Stimulated activated naive B cell treated with anti-CD40 and anti-IgM and Interleukin-4, amounts not matched to agents 10 μg/mL and 1 μg/mL and 100 μg/mL, for 72 hours (primary cell): ENCODE measurements at regions not wholly inside any gene's neighbourhood (a gene's known extent, or its start where the extent isn't known, plus 50 kb on each side); places are given as distances from the start of the nearest gene placed in this dataset.
"Not testable (repeated sequence)": the region's sequence is repeated elsewhere in the genome, so short reads cannot be mapped to it uniquely, and the experiment has no call there.

Experiments
- ATAC-seq, 2 donors: fragments of 150-1000 bp; cut with Tn5 transposase; replicated peaks; 2 replicates each; pipeline ENCODE4 v1.10.0; 2021; ENCODE audit warnings: moderate library complexity in 1 of 2
- DNase-seq: peaks from one replicate; pipeline ENCODE4 v3.0.0; 2021
- H3K27ac Mint-ChIP-seq: one replicate; pipeline ENCODE4 v1.8.0; 2022; ENCODE audit warnings: mild to moderate bottlenecking, mixed read lengths
- H3K27me3 Mint-ChIP-seq, 2 donors: one replicate each; pipeline ENCODE4 v1.8.0; 2022; ENCODE audit warnings: mixed read lengths in 2 of 2
- H3K36me3 Mint-ChIP-seq, 2 donors: one replicate each; pipeline ENCODE4 v1.8.0; 2022; ENCODE audit warnings: mixed read lengths in 2 of 2, mild to moderate bottlenecking in 1 of 2
- H3K4me1 Mint-ChIP-seq, 2 donors: one replicate each; pipeline ENCODE4 v1.8.0; 2022; ENCODE audit warnings: mixed read lengths in 2 of 2, mild to moderate bottlenecking in 1 of 2
- H3K4me3 Mint-ChIP-seq, 2 donors: one replicate each; pipeline ENCODE4 v1.8.0; 2022; ENCODE audit warnings: mild to moderate bottlenecking in 2 of 2, mixed read lengths in 2 of 2, moderate library complexity in 1 of 2
- H3K9me3 Mint-ChIP-seq, 2 donors: one replicate each; pipeline ENCODE4 v1.8.0; 2022; ENCODE audit warnings: mixed read lengths in 2 of 2, mild to moderate bottlenecking in 1 of 2

DNA sequence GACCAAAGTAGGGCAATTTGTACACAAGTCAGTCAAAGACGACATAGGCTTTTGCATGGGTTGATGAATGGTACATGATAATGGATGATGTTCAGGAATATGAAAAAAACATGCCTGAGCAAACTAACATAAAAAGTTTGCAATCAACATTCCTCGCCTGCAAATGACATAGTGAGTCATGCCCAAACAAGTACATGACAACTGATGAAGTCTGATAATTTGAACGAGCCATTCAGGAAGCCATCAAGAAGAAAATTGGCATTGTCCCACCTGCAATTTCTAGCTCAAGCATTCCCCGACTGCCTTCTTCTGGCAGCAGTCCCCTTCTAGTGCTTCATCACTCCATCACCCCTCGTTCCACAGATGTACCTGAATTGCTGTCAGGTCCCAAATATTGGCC is 118.4 kb upstream of the NR5A2 start:
- Mint-ChIP-seq H3K27ac (no peak overlapping the region), H3K4me3 (no peak overlapping the region)
- ATAC-seq = no peak

DNA sequence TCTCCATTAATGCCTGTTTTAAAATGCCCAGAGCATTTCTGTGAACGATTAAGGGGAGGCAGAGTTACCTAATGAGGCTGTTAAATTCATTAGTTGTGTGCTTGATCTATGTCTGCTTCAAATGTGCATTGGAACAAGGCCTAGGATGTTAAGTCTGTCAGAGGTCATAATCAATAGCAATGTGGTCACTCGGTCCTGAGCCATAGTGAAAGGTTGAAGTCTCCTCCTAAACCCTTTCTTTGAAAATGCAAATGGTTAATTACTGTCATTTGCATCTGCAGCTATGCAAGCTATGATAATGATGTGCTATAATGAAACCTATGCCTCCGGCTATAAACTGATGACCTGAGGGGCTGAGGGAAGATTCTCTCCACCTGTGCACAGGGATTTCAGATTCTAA is 114.2 kb upstream of the NR5A2 start:
- H3K36me3 Mint-ChIP-seq = no peaks in the 10 kb centered on the region
- H3K9me3 Mint-ChIP-seq = no peaks in the 10 kb centered on the region
- no peak for ATAC-seq
- no peak overlapping the region for H3K27ac Mint-ChIP-seq
- no peak for DNase-seq
- no peaks in the 10 kb centered on the region for H3K4me1 Mint-ChIP-seq
- no peak overlapping the region for H3K4me3 Mint-ChIP-seq
- H3K27me3 Mint-ChIP-seq = peaks cover 9 to 13% of the 10 kb centered on the region in 2 donors

More for the DNA sequence above, 118.4 kb upstream of the NR5A2 start:
- H3K9me3 Mint-ChIP-seq = peaks cover 0 to 2% of the 10 kb centered on the region in 2 donors
- no peaks in the 10 kb centered on the region for H3K36me3 Mint-ChIP-seq
- no peaks in the 10 kb centered on the region for H3K4me1 Mint-ChIP-seq
- peaks cover 6 to 11% of the 10 kb centered on the region in 2 donors for H3K27me3 Mint-ChIP-seq
- DNase-seq = no peak

DNA sequence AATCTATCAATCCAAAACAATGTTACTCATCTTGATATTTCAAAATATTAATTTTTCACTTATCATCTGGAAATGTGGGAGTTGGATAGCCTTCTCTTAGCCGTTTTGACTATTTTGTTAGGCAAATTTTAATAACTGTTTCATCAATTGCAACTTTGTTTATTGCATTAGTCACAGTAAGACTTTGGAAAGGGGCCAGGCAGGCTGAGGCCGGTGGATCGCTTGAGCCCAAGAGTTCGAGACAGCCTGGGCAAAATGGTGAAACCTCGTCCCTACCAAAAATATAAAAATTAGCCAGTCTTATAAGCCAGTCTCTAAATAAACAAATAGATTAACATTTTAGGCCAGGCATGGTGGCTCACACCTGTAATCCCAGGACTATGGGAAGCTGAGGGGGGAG is 113.0 kb upstream of the NR5A2 start:
- H3K9me3 Mint-ChIP-seq = no peaks in the 10 kb centered on the region
- no peak overlapping the region for H3K4me3 Mint-ChIP-seq
- no peak for DNase-seq
- H3K36me3 Mint-ChIP-seq = no peaks in the 10 kb centered on the region
- no peak for ATAC-seq
- H3K27ac Mint-ChIP-seq = no peak overlapping the region
- no peaks in the 10 kb centered on the region for H3K4me1 Mint-ChIP-seq
- H3K27me3 Mint-ChIP-seq = peaks cover 6 to 13% of the 10 kb centered on the region in 2 donors

DNA sequence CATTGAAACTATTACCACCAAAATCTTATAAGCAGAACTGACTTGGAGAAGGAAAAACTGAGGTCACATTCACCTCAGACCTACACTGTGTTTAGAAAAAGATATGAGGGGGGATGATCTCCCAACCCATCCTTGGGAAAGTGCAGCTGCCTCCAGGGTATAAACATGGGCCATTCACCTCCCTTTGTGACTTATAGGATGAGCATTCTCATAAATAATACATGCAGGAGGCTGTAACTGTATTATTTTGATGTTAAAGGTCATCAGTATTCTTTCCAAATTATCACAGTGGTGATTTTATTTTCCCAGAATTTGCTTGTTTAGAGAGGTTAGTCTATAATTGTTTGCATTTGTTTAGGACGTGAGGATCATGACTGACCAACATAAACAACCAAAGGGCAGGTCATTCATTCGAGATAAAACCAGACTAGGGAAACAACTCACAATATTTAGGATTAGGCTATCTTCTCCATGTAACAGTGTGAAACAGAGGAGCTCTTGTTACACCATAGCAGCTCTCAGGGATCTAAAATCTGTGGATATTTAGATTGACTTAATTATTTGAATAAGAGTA is 109.2 kb upstream of the NR5A2 start:
- H3K9me3 Mint-ChIP-seq = peaks cover 0 to 5% of the 10 kb centered on the region in 2 donors

DNA sequence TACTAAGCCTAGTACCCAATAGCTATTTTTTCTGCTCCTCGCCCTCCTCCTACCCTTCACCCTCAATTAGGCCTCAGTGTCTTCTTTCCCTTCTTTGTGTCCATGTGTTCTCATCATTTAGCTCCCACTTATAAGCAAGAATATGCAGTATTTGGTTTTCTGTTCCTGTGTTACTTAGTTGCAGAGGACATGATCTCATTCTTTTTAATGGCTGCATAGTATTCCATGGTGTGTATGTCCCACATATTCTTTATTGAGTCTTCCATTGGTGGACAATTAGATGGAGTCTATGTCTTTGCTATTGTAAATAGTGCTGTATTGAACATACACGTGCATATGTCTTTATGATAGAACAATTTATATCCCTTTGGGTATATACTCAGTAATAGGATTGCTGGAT is 106.9 kb upstream of the NR5A2 start:
- Mint-ChIP-seq H3K4me3 (no peak overlapping the region), H3K4me1 (no peaks in the 10 kb centered on the region), H3K36me3 (peaks cover 0 to 2% of the 10 kb centered on the region in 2 donors), H3K27ac (no peak overlapping the region), H3K9me3 (peaks cover 0 to 5% of the 10 kb centered on the region in 2 donors), H3K27me3 (peaks cover 23 to 40% of the 10 kb centered on the region in 2 donors)
- DNase-seq = no peak
- ATAC-seq = no peak

More for the DNA sequence above, 109.2 kb upstream of the NR5A2 start:
- peaks cover 0 to 2% of the 10 kb centered on the region in 2 donors for H3K36me3 Mint-ChIP-seq
- ATAC-seq (no peak), DNase-seq (no peak)
- H3K4me1 Mint-ChIP-seq = no peaks in the 10 kb centered on the region
- no peak overlapping the region for H3K27ac Mint-ChIP-seq
- peaks cover 23 to 45% of the 10 kb centered on the region in 2 donors for H3K27me3 Mint-ChIP-seq
- H3K4me3 Mint-ChIP-seq = no peak overlapping the region

DNA sequence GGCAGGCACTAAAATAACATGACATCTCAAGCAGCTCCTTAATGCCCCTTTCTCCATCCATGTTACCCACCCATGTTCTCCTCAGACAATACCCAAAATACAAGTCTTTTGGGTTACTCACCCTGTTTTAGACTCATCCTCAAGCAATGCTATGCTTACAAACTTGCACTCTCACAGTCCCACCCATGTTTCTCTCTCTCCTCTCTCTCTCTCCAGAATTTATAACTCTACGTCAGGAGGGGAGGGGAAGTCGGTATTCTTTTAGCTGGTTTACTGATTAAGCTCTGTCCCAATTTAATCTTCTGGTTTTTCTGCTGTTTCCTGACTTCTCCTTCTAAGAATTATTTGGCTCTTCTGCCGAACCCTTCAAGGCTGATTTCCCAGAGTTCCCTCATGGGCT is 98.0 kb upstream of the NR5A2 start:
- no peak for ATAC-seq
- no peaks in the 10 kb centered on the region for H3K9me3 Mint-ChIP-seq
- no peaks in the 10 kb centered on the region for H3K36me3 Mint-ChIP-seq
- H3K27me3 Mint-ChIP-seq = no peaks in the 10 kb centered on the region
- no peak overlapping the region for H3K4me3 Mint-ChIP-seq
- no peak for DNase-seq
- peaks cover 7 to 8% of the 10 kb centered on the region in 2 donors for H3K4me1 Mint-ChIP-seq
- H3K27ac Mint-ChIP-seq = no peak overlapping the region

DNA sequence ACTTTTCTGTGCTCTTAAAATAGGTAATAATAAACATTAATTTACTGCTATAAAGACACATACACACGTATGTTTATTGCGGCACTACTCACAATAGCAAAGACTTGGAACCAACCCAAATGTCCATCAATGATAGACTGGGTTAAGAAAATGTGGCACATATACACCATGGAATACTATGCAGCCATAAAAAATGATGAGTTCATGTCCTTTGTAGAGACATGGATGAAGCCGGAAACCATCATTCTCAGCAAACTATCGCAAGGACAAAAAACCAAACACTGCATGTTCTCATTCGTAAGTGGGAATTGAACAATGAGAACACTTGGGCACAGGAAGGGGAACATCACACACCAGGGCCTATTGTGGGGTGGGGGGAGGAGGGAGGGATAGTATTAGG is 97.4 kb upstream of the NR5A2 start:
- not testable (repeated sequence) for H3K9me3 Mint-ChIP-seq, H3K4me1 Mint-ChIP-seq, H3K36me3 Mint-ChIP-seq, H3K4me3 Mint-ChIP-seq, H3K27ac Mint-ChIP-seq, H3K27me3 Mint-ChIP-seq, DNase-seq, ATAC-seq

DNA sequence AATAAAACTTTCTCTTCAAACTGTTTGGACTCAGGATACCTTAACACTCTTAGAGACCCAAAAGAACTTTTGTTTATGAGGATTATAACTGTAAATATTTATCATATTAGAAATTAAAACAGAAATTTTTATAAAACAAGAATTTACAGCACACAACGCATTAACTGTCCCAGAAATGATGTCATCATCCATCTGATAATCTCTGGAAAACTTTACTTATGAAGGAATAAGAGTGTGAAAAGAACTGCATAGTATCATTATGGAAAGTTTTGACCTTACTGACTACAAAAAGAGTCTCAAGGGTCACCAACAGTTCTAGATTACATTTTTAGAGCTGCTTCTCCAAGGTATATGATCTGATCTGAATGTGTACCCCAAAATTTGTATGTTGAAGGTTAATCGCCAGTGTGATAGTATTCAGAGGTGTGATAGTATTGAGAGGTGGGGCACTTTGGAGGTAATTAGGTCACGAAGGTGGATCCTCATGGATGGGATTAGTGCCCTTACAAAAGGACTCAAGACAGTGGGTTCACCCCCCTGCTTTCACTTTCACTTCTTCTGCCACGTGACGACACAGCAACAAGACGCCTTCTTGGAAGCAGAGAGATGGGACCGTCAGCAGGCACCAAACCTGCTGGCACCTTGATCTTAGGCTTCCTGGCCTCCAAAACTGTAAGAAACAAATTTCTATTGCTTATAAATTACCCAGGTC is 95.7 kb upstream of the NR5A2 start:
- peaks cover 17 to 21% of the 10 kb centered on the region in 2 donors for H3K27me3 Mint-ChIP-seq
- H3K36me3 Mint-ChIP-seq = no peaks in the 10 kb centered on the region
- H3K9me3 Mint-ChIP-seq = no peaks in the 10 kb centered on the region
- DNase-seq (no peak), ATAC-seq (peak; percentile 49 to 59)
- peaks cover 7 to 8% of the 10 kb centered on the region in 2 donors for H3K4me1 Mint-ChIP-seq
- H3K27ac Mint-ChIP-seq = peak overlapping the region; percentile 33
- H3K4me3 Mint-ChIP-seq = peak overlapping the region; percentile 74 to 76

DNA sequence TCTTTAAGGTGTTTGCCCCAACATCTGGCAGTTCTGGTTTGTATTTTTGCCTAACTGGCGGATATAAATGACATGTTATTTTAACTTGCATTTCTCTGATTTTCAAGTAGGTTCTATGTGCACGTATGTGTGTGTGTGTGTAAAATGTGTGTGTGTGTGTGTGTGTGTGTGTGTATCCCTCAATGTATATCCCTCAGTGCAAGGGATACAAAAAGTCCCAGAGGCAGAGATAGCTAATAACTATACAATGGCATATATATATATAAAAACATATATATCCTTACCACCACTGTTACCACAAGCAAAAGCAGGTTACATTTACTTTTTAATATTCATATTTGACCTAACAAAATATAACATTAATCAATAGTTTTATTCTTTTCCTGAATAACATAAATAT is 95.0 kb upstream of the NR5A2 start:
- H3K36me3 Mint-ChIP-seq = no peaks in the 10 kb centered on the region
- H3K4me3 Mint-ChIP-seq = peak overlapping the region; percentile 74 to 76
- no peaks in the 10 kb centered on the region for H3K9me3 Mint-ChIP-seq
- H3K27me3 Mint-ChIP-seq = peaks cover 17 to 24% of the 10 kb centered on the region in 2 donors
- no peak for DNase-seq
- peaks cover 7 to 8% of the 10 kb centered on the region in 2 donors for H3K4me1 Mint-ChIP-seq
- H3K27ac Mint-ChIP-seq = no peak overlapping the region
- ATAC-seq = no peak

DNA sequence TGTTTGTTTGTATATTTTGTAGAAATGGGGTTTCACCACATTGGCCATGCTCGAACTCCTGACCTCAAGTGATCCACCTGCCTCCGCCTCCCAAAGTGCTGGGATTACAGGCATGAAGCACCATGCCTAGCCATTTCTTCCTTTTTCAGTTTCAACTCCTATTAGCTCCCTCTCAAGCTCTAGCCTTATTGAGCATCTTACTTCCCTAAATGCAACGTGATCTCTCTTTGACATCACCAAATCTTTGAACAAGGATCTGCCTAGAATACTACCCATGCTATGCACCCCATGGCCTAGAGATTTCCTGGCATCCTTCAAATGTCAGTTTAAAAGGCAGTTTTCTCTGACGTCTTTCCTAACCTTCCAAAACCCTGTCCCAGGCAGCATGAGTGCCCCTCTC is 91.1 kb upstream of the NR5A2 start:
- no peak overlapping the region for H3K27ac Mint-ChIP-seq
- H3K36me3 Mint-ChIP-seq = no peaks in the 10 kb centered on the region
- no peak overlapping the region for H3K4me3 Mint-ChIP-seq
- peaks cover 10 to 17% of the 10 kb centered on the region in 2 donors for H3K4me1 Mint-ChIP-seq
- DNase-seq (no peak), ATAC-seq (no peak)
- H3K27me3 Mint-ChIP-seq = peaks cover 34 to 49% of the 10 kb centered on the region in 2 donors
- no peaks in the 10 kb centered on the region for H3K9me3 Mint-ChIP-seq

DNA sequence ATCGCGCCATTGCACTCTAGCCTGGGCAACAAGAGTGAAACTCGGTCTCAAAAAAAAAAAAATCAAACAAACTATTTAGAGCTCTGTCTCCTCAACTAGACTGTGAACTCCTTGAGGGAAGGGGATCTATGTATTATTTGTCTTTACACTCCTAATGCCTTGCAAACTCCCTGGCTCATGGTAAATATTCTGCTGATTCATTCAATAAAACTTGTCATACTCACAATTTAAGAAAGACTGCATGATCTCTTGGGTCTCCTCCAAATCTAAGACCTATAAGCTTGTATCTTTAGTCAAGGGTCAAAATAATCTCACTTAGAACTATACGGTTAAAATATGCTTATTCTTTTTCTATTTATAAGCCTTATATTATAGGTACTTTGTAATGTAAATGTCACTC is 90.3 kb upstream of the NR5A2 start:
- no peak overlapping the region for H3K27ac Mint-ChIP-seq
- DNase-seq = no peak
- ATAC-seq = no peak
- H3K4me1 Mint-ChIP-seq = peaks cover 5 to 18% of the 10 kb centered on the region in 2 donors
- H3K4me3 Mint-ChIP-seq = no peak overlapping the region
- H3K9me3 Mint-ChIP-seq = no peaks in the 10 kb centered on the region
- H3K36me3 Mint-ChIP-seq = no peaks in the 10 kb centered on the region
- H3K27me3 Mint-ChIP-seq = peaks cover 34 to 49% of the 10 kb centered on the region in 2 donors

DNA sequence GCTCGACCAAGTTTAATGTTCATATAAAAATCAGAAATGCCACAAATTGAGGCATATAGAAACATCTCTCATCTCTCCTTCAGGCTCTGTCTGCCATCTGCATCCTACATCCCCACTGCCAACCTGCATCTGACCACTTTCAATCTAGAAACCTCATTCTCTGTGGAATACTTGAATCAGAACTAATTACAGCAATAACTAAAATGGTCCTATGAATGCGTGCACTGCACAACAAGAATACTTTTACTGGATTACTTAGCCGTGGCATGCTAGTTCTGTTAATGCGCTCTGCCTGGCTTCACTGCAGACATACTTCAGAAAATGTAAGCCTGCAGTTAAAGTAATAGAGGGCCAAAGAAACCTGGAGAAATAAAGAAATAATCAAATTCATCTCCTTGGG is 89.8 kb upstream of the NR5A2 start:
- Mint-ChIP-seq H3K27ac (no peak overlapping the region), H3K9me3 (no peaks in the 10 kb centered on the region), H3K36me3 (no peaks in the 10 kb centered on the region), H3K27me3 (peaks cover 34 to 49% of the 10 kb centered on the region in 2 donors), H3K4me3 (no peak overlapping the region), H3K4me1 (peaks cover 3 to 18% of the 10 kb centered on the region in 2 donors)
- ATAC-seq (no peak), DNase-seq (no peak)

DNA sequence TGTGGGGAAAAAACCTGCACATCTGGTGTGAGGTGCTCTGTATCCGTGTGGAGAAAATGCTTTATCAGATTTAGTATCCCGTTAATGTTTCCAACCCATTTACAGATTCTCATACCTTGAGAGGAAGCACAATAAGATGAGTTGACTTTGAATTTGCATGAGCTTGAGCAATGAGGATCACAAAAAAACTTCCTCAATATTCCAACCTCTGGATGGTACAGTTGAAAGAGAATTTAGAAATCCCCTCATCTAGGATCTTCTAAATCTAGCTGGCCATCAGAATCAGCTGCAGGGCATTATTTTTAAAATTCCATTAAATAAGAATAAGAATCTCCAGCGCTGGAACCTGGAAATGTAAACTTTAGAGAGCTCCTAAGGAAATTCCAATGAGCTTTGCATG is 82.5 kb upstream of the NR5A2 start:
- Mint-ChIP-seq H3K27ac (no peak overlapping the region), H3K4me3 (no peak overlapping the region), H3K9me3 (no peaks in the 10 kb centered on the region), H3K36me3 (no peaks in the 10 kb centered on the region), H3K4me1 (peaks cover 3 to 18% of the 10 kb centered on the region in 2 donors), H3K27me3 (peaks cover 17 to 31% of the 10 kb centered on the region in 2 donors)
- no peak for ATAC-seq
- no peak for DNase-seq

DNA sequence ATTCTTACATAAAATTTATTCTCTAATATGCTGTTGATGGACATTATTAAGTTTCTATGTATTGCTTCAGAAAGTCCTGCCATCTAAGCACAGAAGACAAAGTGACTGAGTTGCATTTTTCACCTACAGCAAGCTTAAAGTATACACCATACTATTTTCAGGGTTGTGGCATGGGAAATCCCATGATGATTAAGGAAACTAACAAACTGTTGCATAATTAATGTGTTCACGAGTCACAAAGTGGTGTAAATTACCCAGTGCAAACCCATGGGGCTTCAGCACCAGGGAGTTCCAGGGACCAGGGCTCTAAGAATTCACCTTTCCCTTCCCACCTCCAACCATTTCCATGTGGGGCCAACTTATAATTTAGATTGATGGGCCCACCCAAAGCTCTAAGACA is 81.9 kb upstream of the NR5A2 start:
- H3K27ac Mint-ChIP-seq = no peak overlapping the region
- DNase-seq (no peak), ATAC-seq (no peak)
- H3K4me3 Mint-ChIP-seq = no peak overlapping the region
- no peaks in the 10 kb centered on the region for H3K9me3 Mint-ChIP-seq
- peaks cover 17 to 30% of the 10 kb centered on the region in 2 donors for H3K27me3 Mint-ChIP-seq
- no peaks in the 10 kb centered on the region for H3K36me3 Mint-ChIP-seq
- H3K4me1 Mint-ChIP-seq = peaks cover 3 to 18% of the 10 kb centered on the region in 2 donors
